BJ (cell line): ENCODE measurements at regions not wholly inside any gene's neighbourhood (a gene's known extent, or its start where the extent isn't known, plus 50 kb on each side); places are given as distances from the start of the nearest gene placed in this dataset.
A peak's percentile ranks its signal among the peaks of the same experiment; 100 is the strongest.

Experiments used
- CTCF ChIA-PET: fragments of 350-600 bp; formaldehyde crosslinking; extraction: SDS; loops from one replicate; lab custom pipeline; 2021; ENCODE audit warnings: antibody characterized with exemption, inconsistent platforms; lab: Yijun Ruan, JAX
- POLR2A ChIA-PET: fragments of 300-600 bp; sonication (Branson Sonifier 250); formaldehyde crosslinking; extraction: SDS; loops from one replicate; lab custom pipeline; 2021; ENCODE audit warnings: antibody characterized with exemption; lab: Charles Lee
- DNase-seq: peaks from one replicate; pipeline ENCODE4 v3.0.0-alpha.2; 2011; ENCODE audit warnings: low read depth
- H3K27me3 ChIP-seq: 2 replicates; pipeline ENCODE4 v1.6.0; 2011; ENCODE audit warnings: low read length; ENCODE audit not compliant: control insufficient read depth, insufficient read depth
- H3K36me3 ChIP-seq: 2 replicates; pipeline ENCODE4 v1.5.1; 2011; ENCODE audit warnings: low read length; ENCODE audit not compliant: control insufficient read depth, insufficient read depth
- H3K4me3 ChIP-seq: 2 replicates; pipeline ENCODE4 v1.5.1; 2011; ENCODE audit warnings: low read depth, mild to moderate bottlenecking, control low read depth, low read length
- TF ChIP-seq, protein P1 (sequence below): IDR thresholded peaks from 2 replicates; pipeline ENCODE4 v1.5.1; 2011; ENCODE audit warnings: low read depth, mild to moderate bottlenecking, control low read depth, inconsistent platforms, low read length, moderate library complexity; ENCODE audit not compliant: insufficient read depth

GRCh38 chr12:91577586-91578539 is 395.2 kb upstream of the DCN start:
- H3K36me3 ChIP-seq = no peaks in the 10 kb centered on the region
- H3K4me3 ChIP-seq = peak overlapping the region; percentile 19; the same call in 1 of the 2 replicates
- TF ChIP-seq, protein P1, sequence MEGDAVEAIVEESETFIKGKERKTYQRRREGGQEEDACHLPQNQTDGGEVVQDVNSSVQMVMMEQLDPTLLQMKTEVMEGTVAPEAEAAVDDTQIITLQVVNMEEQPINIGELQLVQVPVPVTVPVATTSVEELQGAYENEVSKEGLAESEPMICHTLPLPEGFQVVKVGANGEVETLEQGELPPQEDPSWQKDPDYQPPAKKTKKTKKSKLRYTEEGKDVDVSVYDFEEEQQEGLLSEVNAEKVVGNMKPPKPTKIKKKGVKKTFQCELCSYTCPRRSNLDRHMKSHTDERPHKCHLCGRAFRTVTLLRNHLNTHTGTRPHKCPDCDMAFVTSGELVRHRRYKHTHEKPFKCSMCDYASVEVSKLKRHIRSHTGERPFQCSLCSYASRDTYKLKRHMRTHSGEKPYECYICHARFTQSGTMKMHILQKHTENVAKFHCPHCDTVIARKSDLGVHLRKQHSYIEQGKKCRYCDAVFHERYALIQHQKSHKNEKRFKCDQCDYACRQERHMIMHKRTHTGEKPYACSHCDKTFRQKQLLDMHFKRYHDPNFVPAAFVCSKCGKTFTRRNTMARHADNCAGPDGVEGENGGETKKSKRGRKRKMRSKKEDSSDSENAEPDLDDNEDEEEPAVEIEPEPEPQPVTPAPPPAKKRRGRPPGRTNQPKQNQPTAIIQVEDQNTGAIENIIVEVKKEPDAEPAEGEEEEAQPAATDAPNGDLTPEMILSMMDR = peak; percentile 46
- no peak for DNase-seq
- ChIA-PET POLR2A (no interaction called here), CTCF (interaction anchor here (0.6 to 2.1 kb wide), 9 partner anchors 9 to 1057 kb away, joined by 3 to 7 read pairs (median 3); no protein-coding TSS in a partner anchor)
- H3K27me3 ChIP-seq = no peaks in the 10 kb centered on the region

GRCh38 chr12:91576432-91576831 is 393.8 kb upstream of the DCN start:
- no peak for DNase-seq
- ChIA-PET CTCF (interaction anchor here (0.7 to 1.5 kb wide), 3 partner anchors 13 to 195 kb away, joined by 3 to 4 read pairs (median 3); no protein-coding TSS in a partner anchor), POLR2A (no interaction called here)
- Histone ChIP-seq H3K4me3 (no peak overlapping the region), H3K36me3 (no peaks in the 10 kb centered on the region), H3K27me3 (no peaks in the 10 kb centered on the region)
- TF ChIP-seq, protein P1 = no peak

DNA sequence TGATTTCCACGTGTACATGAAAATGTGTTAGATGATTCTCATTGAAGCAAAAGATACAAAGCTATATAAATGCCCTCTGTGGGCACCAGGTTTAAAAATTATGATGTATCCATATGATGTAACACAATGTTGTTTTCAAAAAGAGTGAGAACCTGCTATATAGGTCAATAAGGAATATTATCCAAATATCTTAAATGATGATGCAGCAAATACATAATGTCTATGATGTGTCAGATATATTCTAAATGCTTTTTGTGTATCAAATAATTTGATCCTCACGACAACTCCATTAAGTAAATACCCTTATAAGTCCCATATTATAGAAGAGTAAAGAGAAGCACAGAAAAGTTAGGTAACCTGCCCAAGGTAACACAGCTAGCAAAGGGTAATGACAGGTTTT is 393.0 kb upstream of the DCN start:
- Histone ChIP-seq H3K27me3 (no peaks in the 10 kb centered on the region), H3K36me3 (no peaks in the 10 kb centered on the region), H3K4me3 (no peak overlapping the region)
- CTCF ChIA-PET = interaction anchor here (1.0 to 1.7 kb wide), 2 partner anchors 9 to 13 kb away, joined by 3 to 4 read pairs; no protein-coding TSS in a partner anchor
- POLR2A ChIA-PET = no interaction called here
- TF ChIP-seq, protein P1 = no peak
- no peak for DNase-seq

- DNase-seq = no peak
- Histone ChIP-seq H3K27me3 (no peaks in the 10 kb centered on the region), H3K4me3 (no peak overlapping the region), H3K36me3 (no peaks in the 10 kb centered on the region)
- ChIA-PET POLR2A (no interaction called here), CTCF (interaction anchor here (1.1 to 1.7 kb wide), 2 partner anchors 12 to 193 kb away, joined by 4 read pairs; no protein-coding TSS in a partner anchor)
- TF ChIP-seq, protein P1 = no peak
Observed at GRCh38 chr12:91574975-91575374, 392.4 kb upstream of the DCN start.

DNA sequence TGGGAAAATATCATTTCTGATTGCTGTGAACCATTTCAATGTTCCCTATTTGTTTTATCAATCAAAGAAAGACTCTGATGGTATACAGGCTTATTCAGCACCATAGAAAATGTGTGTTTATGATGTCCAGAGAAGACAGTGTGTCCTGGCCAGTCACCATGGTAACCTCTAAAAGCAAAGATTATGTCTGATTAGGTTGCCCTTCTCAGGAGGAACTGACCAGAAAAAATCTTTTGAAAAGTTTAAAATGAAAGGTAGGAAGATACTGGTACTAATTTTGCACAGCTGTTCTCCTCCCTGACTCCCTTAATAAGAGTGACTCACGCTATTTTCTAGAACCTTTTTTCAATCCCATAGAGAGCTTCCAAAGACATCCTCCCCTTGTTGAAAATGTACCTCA is 391.8 kb upstream of the DCN start:
- H3K36me3 ChIP-seq = no peaks in the 10 kb centered on the region
- no peaks in the 10 kb centered on the region for H3K27me3 ChIP-seq
- no peak overlapping the region for H3K4me3 ChIP-seq
- ChIA-PET CTCF (interaction anchor here (1.1 to 1.7 kb wide), 2 partner anchors 12 to 192 kb away, joined by 4 read pairs; no protein-coding TSS in a partner anchor), POLR2A (no interaction called here)
- TF ChIP-seq, protein P1 = no peak
- no peak for DNase-seq
